Brain pericyte (primary cell): ENCODE measurements at regions not wholly inside any gene's neighbourhood (a gene's known extent, or its start where the extent isn't known, plus 50 kb on each side); places are given as distances from the start of the nearest gene placed in this dataset.

ENCODE experiments used
- DNase-seq: peaks from one replicate; pipeline ENCODE4 v3.0.0-alpha.2; 2012; ENCODE audit warnings: low read depth, low spot score

- no peak for DNase-seq
Observed at GRCh38 chr4:123093236-123093635, 170.8 kb upstream of the NUDT6 start.

GRCh38 chr4:123096038-123096437 is 173.6 kb upstream of the NUDT6 start:
- no peak for DNase-seq

GRCh38 chr4:123102897-123103471 is 180.6 kb upstream of the NUDT6 start:
- DNase-seq, result no peak

GRCh38 chr4:123104310-123105025 is 182.1 kb upstream of the NUDT6 start:
- DNase-seq, result no peak

GRCh38 chr4:123105026-123105420 is 182.6 kb upstream of the NUDT6 start:
- DNase-seq, result no peak

- DNase-seq, result no peak
Observed at GRCh38 chr4:123106747-123107146, 184.3 kb upstream of the NUDT6 start.

- DNase-seq, result no peak
Observed at GRCh38 chr4:123107444-123108252, 185.3 kb upstream of the NUDT6 start.

GRCh38 chr4:123109139-123109538 is 186.7 kb upstream of the NUDT6 start:
- no peak for DNase-seq

GRCh38 chr4:123110147-123110546 is 187.8 kb upstream of the NUDT6 start:
- DNase-seq, result no peak

GRCh38 chr4:123110685-123111084 is 188.3 kb upstream of the NUDT6 start:
- DNase-seq, result no peak

- DNase-seq, result no peak
Observed at GRCh38 chr4:123113155-123113554, 190.8 kb upstream of the NUDT6 start.

- DNase-seq, result no peak
Observed at GRCh38 chr4:123114084-123114914, 191.9 kb upstream of the NUDT6 start.

GRCh38 chr4:123114915-123115756 is 192.7 kb upstream of the NUDT6 start:
- no peak for DNase-seq

- no peak for DNase-seq
Observed at GRCh38 chr4:123116412-123116811, 194.0 kb upstream of the NUDT6 start.

GRCh38 chr4:123120473-123120872 is 198.1 kb upstream of the NUDT6 start:
- no peak for DNase-seq

GRCh38 chr4:123121241-123121907 is 199.0 kb upstream of the NUDT6 start:
- DNase-seq, result no peak

GRCh38 chr4:123125477-123125876 is 203.1 kb upstream of the NUDT6 start:
- DNase-seq, result no peak

- no peak for DNase-seq
Observed at GRCh38 chr4:123127218-123127617, 204.8 kb upstream of the NUDT6 start.

- no peak for DNase-seq
Observed at GRCh38 chr4:123127875-123128274, 205.5 kb upstream of the NUDT6 start.

- DNase-seq, result no peak
Observed at GRCh38 chr4:123133397-123134050, 211.1 kb upstream of the NUDT6 start.
